ENCODE measurements at regions not wholly inside any gene's neighbourhood (a gene's known extent, or its start where the extent isn't known, plus 50 kb on each side); places are given as distances from the start of the nearest gene placed in this dataset.
"Not testable (repeated sequence)": the region's sequence is repeated elsewhere in the genome, so short reads cannot be mapped to it uniquely, and the experiment has no call there.

GRCh38 chr22:22785316-22786065 is 102.1 kb upstream of the IGLL5 start:
- no peak for DNase-seq

- DNase-seq: no peak
Observed at GRCh38 chr22:22786301-22787115, 101.1 kb upstream of the IGLL5 start.

GRCh38 chr22:22787151-22787550 is 100.5 kb upstream of the IGLL5 start:
- no peak for DNase-seq

- DNase-seq: peak; percentile 38
Observed at GRCh38 chr22:22787786-22788459, 99.7 kb upstream of the IGLL5 start.

- DNase-seq: no peak
Observed at GRCh38 chr22:22788460-22789037, 99.1 kb upstream of the IGLL5 start.

- no peak for DNase-seq
Observed at GRCh38 chr22:22789233-22789921, 98.2 kb upstream of the IGLL5 start.

GRCh38 chr22:22789922-22790845 is 97.4 kb upstream of the IGLL5 start:
- DNase-seq: no peak

GRCh38 chr22:22791438-22792181 is 96.0 kb upstream of the IGLL5 start:
- DNase-seq: no peak

- not testable (repeated sequence) for DNase-seq
Observed at GRCh38 chr22:22792205-22792786, 95.3 kb upstream of the IGLL5 start.

- DNase-seq: not testable (repeated sequence)
Observed at GRCh38 chr22:22795639-22796038, 92.0 kb upstream of the IGLL5 start.

- no peak for DNase-seq
Observed at GRCh38 chr22:22796724-22797123, 90.9 kb upstream of the IGLL5 start.

GRCh38 chr22:22798232-22798616 is 89.4 kb upstream of the IGLL5 start:
- no peak for DNase-seq

- DNase-seq: no peak
Observed at GRCh38 chr22:22798716-22799115, 88.9 kb upstream of the IGLL5 start.

- no peak for DNase-seq
Observed at GRCh38 chr22:22799561-22799960, 88.1 kb upstream of the IGLL5 start.

- DNase-seq: no peak
Observed at GRCh38 chr22:22800716-22801115, 86.9 kb upstream of the IGLL5 start.

- no peak for DNase-seq
Observed at GRCh38 chr22:22802339-22802970, 85.2 kb upstream of the IGLL5 start.

GRCh38 chr22:22803285-22803853 is 84.2 kb upstream of the IGLL5 start:
- DNase-seq: no peak

GRCh38 chr22:22810018-22810427 is 77.6 kb upstream of the IGLL5 start:
- peak; percentile 26 for DNase-seq

- DNase-seq: no peak
Observed at GRCh38 chr22:22810471-22810870, 77.1 kb upstream of the IGLL5 start.

Data from GDM1 (cell line).